ENCODE measurements at regions not wholly inside any gene's neighbourhood (a gene's known extent, or its start where the extent isn't known, plus 50 kb on each side); places are given as distances from the start of the nearest gene placed in this dataset.

- H3K9me2 ChIP-seq, result no peaks in the 10 kb centered on the region
- H3K4me1 ChIP-seq (ENCODE audit: control insufficient read depth in 1 of 2, insufficient read depth in 2 of 2, low read depth in 1 of 2, low read length in 1 of 2), result no peaks in the 10 kb centered on the region; a peak in 1 of 4 replicates
- no peaks in the 10 kb centered on the region for H3F3A ChIP-seq (replicated peaks; ENCODE audit: insufficient read depth)
- no peak overlapping the region for H3K27ac ChIP-seq (ENCODE audit: low read depth in 2 of 2, low read length in 1 of 2)
- no peak overlapping the region for H3K4me2 ChIP-seq
- no peak overlapping the region for H3K4me3 ChIP-seq (ENCODE audit: low read depth in 2 of 2, low read length in 1 of 2)
- POLR2A ChIA-PET, result no interaction called here
- no peaks in the 10 kb centered on the region for H3K36me3 ChIP-seq (replicated peaks in 1 of 2; ENCODE audit: control insufficient read depth in 1 of 2, insufficient read depth in 2 of 2, low read length in 1 of 2)
- no peak overlapping the region for H3K9ac ChIP-seq
- TF ChIP-seq RAD21 (IDR thresholded peaks at IDR 0.05; ENCODE audit: low read length) (no peak), MXI1 (IDR thresholded peaks at IDR 0.05; ENCODE audit: low read depth, low read length) (no peak), RXRA (IDR thresholded peaks at IDR 0.05; ENCODE audit: borderline replicate concordance, low read depth) (no peak), SIN3A (IDR thresholded peaks at IDR 0.05; ENCODE audit: borderline replicate concordance, low read depth, low read length) (no peak), MEF2A (IDR thresholded peaks at IDR 0.05; ENCODE audit: borderline replicate concordance, low read depth) (no peak), YY1 (IDR thresholded peaks at IDR 0.05; ENCODE audit: low read depth) (no peak), GATA2 (CRISPR knock-in tag; IDR thresholded peaks at IDR 0.05) (no peak), TCF12 (IDR thresholded peaks at IDR 0.05) (no peak), RFX5 (IDR thresholded peaks at IDR 0.05; ENCODE audit: low read length) (no peak), REST (IDR thresholded peaks at IDR 0.05; ENCODE audit: low read depth, low read length) (no peak), NFIC (IDR thresholded peaks at IDR 0.05; ENCODE audit: borderline replicate concordance) (no peak), NRF1 (IDR thresholded peaks at IDR 0.05; ENCODE audit: low read depth, low read length) (no peak)
- TF ChIP-seq, protein P1, sequence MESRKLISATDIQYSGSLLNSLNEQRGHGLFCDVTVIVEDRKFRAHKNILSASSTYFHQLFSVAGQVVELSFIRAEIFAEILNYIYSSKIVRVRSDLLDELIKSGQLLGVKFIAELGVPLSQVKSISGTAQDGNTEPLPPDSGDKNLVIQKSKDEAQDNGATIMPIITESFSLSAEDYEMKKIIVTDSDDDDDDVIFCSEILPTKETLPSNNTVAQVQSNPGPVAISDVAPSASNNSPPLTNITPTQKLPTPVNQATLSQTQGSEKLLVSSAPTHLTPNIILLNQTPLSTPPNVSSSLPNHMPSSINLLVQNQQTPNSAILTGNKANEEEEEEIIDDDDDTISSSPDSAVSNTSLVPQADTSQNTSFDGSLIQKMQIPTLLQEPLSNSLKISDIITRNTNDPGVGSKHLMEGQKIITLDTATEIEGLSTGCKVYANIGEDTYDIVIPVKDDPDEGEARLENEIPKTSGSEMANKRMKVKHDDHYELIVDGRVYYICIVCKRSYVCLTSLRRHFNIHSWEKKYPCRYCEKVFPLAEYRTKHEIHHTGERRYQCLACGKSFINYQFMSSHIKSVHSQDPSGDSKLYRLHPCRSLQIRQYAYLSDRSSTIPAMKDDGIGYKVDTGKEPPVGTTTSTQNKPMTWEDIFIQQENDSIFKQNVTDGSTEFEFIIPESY (IDR thresholded peaks at IDR 0.05; ENCODE audit: borderline replicate concordance, low read depth), result no peak
- TF ChIP-seq, protein P2, sequence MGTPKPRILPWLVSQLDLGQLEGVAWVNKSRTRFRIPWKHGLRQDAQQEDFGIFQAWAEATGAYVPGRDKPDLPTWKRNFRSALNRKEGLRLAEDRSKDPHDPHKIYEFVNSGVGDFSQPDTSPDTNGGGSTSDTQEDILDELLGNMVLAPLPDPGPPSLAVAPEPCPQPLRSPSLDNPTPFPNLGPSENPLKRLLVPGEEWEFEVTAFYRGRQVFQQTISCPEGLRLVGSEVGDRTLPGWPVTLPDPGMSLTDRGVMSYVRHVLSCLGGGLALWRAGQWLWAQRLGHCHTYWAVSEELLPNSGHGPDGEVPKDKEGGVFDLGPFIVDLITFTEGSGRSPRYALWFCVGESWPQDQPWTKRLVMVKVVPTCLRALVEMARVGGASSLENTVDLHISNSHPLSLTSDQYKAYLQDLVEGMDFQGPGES (IDR thresholded peaks at IDR 0.05; ENCODE audit: low read depth, low read length), result no peak
- H3K27me3 ChIP-seq (ENCODE audit: insufficient read depth), result no peaks in the 10 kb centered on the region
- CTCF ChIA-PET, result interaction anchor here (1.1 kb wide), 1 partner anchor 1023 kb away, joined by 3 read pairs; no protein-coding TSS in a partner anchor
- 73% methylated on average over 1 of the region's 1 CpG for WGBS (ENCODE audit: low lambda C conversion rate)
- H2AFZ ChIP-seq (ENCODE audit: low read depth), result no peak overlapping the region
- no peaks in the 10 kb centered on the region for H4K20me1 ChIP-seq (ENCODE audit: insufficient read depth)
- DNase-seq, result no peak
- no peaks in the 10 kb centered on the region for H3K9me3 ChIP-seq
- no peaks in the 10 kb centered on the region for H3K79me2 ChIP-seq (ENCODE audit: insufficient read depth)
These were observed 258.7 kb upstream of the BTG1 start for GRCh38 chr12:92404259-92404894.
